M059J (cell line): ENCODE measurements at regions not wholly inside any gene's neighbourhood (a gene's known extent, or its start where the extent isn't known, plus 50 kb on each side); places are given as distances from the start of the nearest gene placed in this dataset.
"Not testable (repeated sequence)": the region's sequence is repeated elsewhere in the genome, so short reads cannot be mapped to it uniquely, and the experiment has no call there.

Experiments used
- DNase-seq: peaks from one replicate; pipeline ENCODE4 v3.0.0-alpha.2; 2012; ENCODE audit warnings: low read depth

GRCh38 chr14:38589747-38590350 lies 334.0 kb upstream of the CLEC14A start:
- no peak for DNase-seq

GRCh38 chr14:38583471-38583870 lies 327.6 kb upstream of the CLEC14A start:
- peak; percentile 7 for DNase-seq

GRCh38 chr14:38578278-38578681 lies 322.4 kb upstream of the CLEC14A start:
- peak; percentile 67 for DNase-seq

GRCh38 chr14:38567703-38568102 lies 311.8 kb upstream of the CLEC14A start:
- no peak for DNase-seq

DNA sequence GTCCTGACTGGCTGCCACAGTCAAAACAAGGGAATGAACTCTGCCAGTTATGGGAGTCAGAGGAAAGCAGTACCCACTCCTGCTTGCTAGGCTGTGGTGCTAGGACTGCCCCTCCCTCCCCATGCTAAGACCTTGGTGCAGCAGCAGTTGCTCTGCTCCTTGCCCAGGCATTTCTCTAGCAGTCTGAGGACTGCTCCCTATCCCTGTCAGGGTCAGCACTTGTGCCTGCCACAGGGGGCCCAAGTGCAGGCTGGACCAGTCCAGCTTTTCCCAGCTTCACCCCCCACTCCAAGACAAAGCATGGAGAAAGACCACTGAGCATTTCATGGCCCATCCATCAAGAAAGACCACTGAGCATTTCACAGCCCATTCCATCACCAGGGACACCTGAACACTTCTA lies 305.8 kb upstream of the CLEC14A start:
- DNase-seq: no peak

- DNase-seq: no peak
Observed at GRCh38 chr14:38559711-38560110, 303.8 kb upstream of the CLEC14A start.

DNA sequence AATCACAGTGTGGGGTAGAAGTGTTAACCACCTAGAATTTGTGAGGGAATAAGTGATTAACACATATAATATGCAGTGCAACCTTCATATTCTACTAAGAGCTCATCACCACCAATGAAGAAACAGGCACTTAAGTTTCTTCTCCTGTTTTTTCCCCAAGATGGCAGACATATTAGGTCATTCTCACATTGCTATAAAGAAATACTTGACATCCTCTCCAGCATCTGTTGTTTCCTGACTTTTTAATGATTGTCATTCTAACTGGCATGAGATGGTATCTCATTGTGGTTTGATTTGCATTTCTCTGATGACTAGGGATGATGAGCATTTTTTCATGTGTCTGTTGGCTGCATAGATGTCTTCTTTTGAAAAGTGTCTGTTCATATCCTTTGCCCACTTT lies 301.5 kb upstream of the CLEC14A start:
- not testable (repeated sequence) for DNase-seq

DNA sequence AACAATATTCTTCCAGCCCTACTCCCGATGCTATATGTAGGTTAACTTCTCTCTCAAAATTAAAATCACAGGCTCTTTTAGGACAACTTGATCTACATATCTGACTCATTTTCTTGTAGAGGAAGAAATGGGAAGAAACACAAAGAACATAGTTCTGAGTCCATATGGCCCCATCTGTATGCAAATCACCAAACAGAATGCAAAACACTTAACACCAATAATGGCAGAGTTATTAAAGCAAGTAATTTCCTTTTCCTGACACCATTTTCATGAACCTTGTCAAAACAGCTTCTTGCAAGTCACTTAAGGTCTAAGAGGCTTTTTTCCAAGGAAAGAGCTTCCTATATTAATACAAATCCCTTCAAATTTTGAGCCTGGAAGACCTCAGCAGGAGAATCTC lies 300.4 kb upstream of the CLEC14A start:
- no peak for DNase-seq

DNA sequence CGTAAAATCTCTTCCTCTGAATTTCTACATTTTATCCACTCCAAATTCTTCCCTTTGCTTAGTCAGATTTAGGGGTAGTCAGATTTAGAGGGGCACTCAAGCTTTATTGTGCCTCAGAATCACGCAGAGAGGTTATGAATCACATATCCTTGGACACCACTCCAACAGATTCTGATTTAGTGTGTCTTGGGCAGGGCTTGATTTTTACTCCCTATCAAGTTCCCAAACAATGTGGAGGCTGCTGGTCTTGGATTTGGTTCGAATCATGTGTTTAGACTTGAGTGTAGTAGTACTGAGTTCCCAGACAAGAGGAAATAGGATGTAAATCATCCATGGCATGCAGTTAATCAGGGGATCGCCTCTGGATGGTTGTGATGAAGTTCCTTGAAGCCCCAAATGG lies 298.1 kb upstream of the CLEC14A start:
- DNase-seq: peak; percentile 36

DNA sequence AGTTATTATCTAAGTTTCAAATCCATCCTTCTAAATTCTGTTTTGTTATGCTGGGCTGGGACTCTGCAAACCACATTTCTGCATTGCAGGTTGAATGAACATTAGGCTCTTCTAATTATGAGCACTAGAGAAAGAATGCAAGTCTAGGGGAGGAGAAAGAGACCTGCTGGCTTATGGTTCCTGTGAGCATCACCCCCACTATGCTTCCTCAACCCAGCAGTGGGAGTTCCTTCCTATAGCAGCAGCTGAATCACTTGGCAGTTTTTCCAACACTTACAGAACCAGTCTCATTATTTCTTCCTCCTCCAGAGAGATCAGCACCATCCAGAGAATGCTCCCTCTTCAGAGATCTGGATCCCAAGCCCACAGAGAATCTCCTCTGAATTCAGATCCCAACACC lies 297.7 kb upstream of the CLEC14A start:
- DNase-seq: peak; percentile 68

GRCh38 chr14:38549564-38549963 lies 293.7 kb upstream of the CLEC14A start:
- no peak for DNase-seq

DNA sequence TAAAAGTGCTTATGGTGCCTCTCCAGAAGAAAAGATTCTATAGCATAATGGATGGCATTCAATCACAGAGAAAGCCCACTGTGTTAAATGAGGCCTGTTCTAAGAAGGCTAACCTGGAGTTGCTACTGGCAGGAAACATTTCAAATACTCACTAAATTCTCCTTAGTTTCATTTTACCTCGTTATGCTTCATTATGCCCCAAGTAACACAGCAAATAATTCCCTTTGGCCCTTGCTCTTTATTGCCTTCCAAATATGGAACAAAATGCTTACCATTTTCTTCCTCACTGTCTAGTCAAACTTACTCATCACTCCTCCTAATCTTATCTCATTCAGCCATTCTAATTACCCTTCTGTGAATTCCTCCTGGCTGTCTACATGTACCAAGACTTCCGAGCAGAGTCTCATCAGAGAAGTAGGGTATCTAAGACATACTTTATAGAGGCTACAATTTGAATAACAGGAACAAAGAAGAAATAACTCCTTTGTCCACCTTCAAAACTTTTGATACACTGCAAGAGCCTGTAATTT lies 292.1 kb upstream of the CLEC14A start:
- DNase-seq: no peak

DNA sequence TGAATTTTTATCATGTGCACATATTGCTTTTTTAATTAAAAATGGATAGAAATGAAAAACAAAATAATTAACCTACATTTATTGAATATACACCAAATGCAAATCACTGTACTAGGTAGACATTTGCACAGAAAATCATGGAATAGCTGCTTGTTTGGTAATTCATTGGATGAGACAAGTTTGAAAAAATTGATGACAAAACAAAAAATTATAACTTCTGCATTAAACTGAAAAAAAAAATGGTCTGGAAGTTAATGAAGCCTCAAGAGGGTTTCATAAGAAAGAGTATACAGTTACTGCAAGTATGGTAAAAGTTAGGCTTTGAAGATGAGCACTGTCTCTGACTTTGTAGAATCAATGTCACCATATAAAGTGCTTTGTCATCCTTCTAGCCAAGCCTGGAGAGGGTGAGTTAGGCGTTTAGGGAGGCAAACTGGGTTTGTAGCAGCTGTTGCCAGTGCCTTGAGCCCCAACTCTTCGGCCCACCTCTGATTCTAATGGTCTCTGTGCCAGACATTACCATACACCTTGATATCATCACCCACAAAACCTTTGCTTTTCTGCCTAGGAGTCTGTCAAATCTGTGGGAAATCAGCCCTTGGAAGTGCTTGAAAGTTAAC lies 291.1 kb upstream of the CLEC14A start:
- no peak for DNase-seq

GRCh38 chr14:38544776-38545175 lies 288.9 kb upstream of the CLEC14A start:
- DNase-seq: no peak

- DNase-seq: not testable (repeated sequence)
Observed at GRCh38 chr14:38543851-38544250, 288.0 kb upstream of the CLEC14A start.

- DNase-seq: not testable (repeated sequence)
Observed at GRCh38 chr14:38538053-38538452, 282.2 kb upstream of the CLEC14A start.

DNA sequence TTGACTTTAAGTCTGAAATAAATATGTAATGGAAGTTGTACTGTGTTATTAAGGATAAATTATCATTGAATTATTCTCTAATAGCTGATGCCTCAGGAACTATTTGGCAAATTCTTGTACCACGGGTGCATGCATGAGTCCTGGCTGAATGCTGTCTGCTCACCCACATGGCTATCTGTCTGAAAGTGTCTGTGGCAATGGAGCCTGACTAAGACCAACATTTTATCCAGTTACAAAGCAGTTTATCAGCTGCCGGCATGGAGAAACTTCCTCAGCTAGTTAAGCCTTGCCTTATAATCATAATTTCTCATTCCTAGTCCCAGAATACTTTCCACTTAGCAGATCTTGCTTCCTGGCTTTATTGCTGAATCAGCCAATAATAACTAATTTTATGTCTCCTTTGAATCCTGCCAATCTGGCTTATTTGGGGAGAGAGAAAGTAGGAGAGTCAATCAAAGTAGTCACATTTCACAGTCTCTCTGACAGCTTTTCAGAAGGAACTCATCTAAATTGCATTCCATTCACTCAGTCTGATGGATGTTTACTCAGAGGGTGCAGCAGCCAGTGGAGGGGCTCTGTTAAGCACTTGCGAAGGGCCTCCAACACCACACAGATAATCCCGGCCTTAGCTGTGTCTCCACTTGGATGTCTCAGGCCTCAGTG lies 280.6 kb upstream of the CLEC14A start:
- DNase-seq: no peak

DNA sequence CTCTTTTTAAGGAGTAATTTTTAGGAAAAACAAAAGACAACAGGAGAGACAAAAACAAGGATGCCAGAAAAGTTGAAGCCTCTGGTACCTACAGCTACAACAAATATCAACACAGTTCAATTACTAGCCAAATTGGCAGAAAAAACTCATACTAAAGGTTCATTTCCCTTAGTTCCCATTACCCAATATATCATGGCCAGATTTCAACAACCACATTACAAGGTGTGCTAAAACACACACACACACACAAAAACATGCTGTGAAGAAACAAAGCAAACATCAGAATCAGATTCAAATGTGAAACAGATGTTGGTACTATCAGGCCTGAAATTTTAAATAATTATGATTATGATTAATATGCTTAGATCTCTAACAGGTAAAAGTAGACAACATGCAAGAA lies 272.7 kb upstream of the CLEC14A start:
- no peak for DNase-seq

DNA sequence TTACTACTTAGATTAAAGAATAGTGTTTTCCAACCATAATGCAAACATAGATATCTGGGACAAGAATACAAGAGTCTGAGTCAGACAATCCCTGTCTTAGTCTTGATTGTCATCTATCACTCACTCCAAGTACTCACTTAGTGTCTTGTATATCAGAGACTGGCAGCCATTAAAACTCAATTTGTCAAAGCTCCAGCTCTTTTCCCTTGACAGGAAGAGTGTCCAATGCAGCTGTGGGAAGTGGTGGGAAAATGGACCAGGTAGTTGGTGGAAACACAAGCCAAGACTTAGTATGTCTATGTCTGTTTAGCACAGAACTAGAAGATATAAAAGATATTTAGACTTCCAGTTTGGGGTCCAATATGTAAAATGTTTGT lies 271.6 kb upstream of the CLEC14A start:
- no peak for DNase-seq

DNA sequence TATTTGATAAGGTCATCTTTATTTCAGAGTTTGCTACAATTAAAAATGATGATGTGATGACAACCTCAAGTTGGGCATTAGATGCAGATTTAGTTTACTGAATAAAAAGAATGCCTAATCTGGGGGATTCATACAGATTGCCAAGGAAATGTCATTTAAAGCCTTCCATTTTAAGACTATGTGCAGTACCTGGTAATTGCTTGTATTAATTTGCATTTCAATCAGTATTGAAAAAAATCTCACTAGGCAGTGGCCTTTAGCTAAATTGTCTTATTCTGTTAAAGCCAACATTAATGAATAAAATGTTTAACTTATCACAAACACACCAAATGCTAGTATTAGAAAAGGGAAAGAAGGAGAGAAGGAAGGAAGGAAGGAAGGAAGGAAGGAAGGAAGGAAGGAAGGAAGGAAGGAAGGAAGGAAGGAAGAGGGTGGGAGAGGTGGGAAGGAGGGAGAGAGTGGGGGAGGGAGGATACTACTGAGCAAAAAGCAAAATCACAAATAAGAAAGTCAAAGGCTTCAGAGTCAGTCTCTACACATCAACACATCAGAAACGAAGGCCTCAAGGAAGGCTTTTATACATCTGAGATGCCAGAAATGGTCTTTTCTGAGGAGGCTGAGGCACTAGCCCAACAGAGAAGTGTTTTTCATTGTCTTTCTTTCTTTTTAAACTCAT lies 271.1 kb upstream of the CLEC14A start:
- no peak for DNase-seq

DNA sequence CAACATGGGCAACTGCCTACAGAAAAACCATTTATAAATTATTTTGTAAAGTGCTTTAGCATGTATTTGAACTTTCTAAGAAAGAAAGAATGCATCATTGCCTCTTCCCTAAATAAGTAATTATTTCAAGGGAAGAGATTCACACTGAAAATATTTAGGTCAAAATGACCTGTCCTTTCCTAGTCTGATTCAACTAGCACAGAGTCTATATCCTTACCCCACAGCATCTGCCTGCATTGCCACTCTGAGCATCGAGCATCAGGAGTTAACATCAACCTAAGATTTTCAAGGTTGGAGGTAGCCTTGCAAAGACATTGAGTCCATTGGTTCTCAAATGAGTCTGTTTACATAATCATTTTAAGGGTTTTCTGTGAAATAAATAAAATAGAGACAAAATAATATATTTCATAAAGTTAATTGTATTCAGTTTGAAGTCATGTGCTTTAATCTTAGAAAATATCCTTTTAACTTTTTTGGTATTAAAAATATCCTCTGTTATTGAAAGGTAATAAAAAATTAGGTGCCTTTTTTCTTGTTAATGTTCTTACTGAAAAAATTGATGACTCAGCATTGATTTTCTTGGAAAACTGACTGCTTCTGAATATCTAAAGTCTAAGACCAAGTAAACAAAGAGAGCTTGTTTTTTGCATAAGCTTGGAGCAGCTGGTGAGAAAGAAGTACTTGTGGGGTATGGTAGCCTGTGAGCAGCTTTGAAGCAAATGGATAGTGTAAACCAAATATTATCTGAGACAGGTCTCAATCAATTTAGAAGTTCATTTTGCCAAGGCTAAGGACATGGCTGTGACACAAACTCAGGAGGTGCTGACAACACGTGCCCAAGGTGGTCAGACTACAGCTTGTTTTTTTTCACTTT lies 269.0 kb upstream of the CLEC14A start:
- no peak for DNase-seq

DNA sequence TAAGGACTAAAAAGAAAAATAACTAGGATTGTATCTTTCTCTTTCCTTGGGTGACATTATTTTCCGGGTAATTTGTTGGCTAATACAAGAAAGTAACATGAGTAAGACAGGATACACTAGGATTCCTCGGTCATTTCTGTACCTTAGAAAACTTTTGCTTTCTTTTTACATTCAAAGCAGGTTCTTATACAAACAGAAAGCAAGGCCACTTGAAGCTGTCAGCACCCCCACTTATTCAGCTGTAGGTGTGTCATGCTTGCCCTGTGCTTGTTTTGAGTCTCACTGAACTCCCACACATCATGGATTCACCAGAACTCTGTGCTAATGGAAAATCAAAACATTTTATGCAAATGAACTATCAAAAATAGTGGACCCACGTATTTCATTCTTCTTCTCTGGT lies 266.8 kb upstream of the CLEC14A start:
- peak; percentile 21 for DNase-seq
